GM19238 (cell line): ENCODE measurements at regions not wholly inside any gene's neighbourhood (a gene's known extent, or its start where the extent isn't known, plus 50 kb on each side); places are given as distances from the start of the nearest gene placed in this dataset.
"Not testable (repeated sequence)": the region's sequence is repeated elsewhere in the genome, so short reads cannot be mapped to it uniquely, and the experiment has no call there.

Experiments
- DNase-seq: peaks from one replicate; pipeline ENCODE4 v3.0.0; 2011; ENCODE audit warnings: low spot score; ENCODE audit not compliant: insufficient read length

- no peak for DNase-seq
Observed at GRCh38 chr7:37545619-37546534, 97.2 kb upstream of the ELMO1 start.

GRCh38 chr7:37546677-37547076 lies 98.0 kb upstream of the ELMO1 start:
- DNase-seq: no peak

GRCh38 chr7:37549076-37549931 lies 100.6 kb upstream of the ELMO1 start:
- DNase-seq: no peak

- DNase-seq: no peak
Observed at GRCh38 chr7:37550426-37550825, 101.8 kb upstream of the ELMO1 start.

- DNase-seq: no peak
Observed at GRCh38 chr7:37550872-37551271, 102.2 kb upstream of the ELMO1 start.

GRCh38 chr7:37552030-37552429 lies 103.4 kb upstream of the ELMO1 start:
- no peak for DNase-seq

GRCh38 chr7:37552439-37552838 lies 103.8 kb upstream of the ELMO1 start:
- not testable (repeated sequence) for DNase-seq

- no peak for DNase-seq
Observed at GRCh38 chr7:37555528-37555927, 106.9 kb upstream of the ELMO1 start.

- no peak for DNase-seq
Observed at GRCh38 chr7:37557571-37558209, 109.0 kb upstream of the ELMO1 start.

- DNase-seq: no peak
Observed at GRCh38 chr7:37558320-37559096, 109.8 kb upstream of the ELMO1 start.

- DNase-seq: no peak
Observed at GRCh38 chr7:37570145-37570544, 113.4 kb upstream of the GPR141 start.

- no peak for DNase-seq
Observed at GRCh38 chr7:37571806-37572205, 111.8 kb upstream of the GPR141 start.

- no peak for DNase-seq
Observed at GRCh38 chr7:37577412-37577811, 106.2 kb upstream of the GPR141 start.

GRCh38 chr7:37577901-37578300 lies 105.7 kb upstream of the GPR141 start:
- no peak for DNase-seq

GRCh38 chr7:37578350-37578749 lies 105.2 kb upstream of the GPR141 start:
- no peak for DNase-seq

- DNase-seq: no peak
Observed at GRCh38 chr7:37580376-37580775, 103.2 kb upstream of the GPR141 start.

GRCh38 chr7:37584651-37585463 lies 98.7 kb upstream of the GPR141 start:
- DNase-seq: not testable (repeated sequence)

- DNase-seq: no peak
Observed at GRCh38 chr7:37590824-37591223, 92.7 kb upstream of the GPR141 start.

- DNase-seq: no peak
Observed at GRCh38 chr7:37592366-37592765, 91.2 kb upstream of the GPR141 start.

GRCh38 chr7:37594602-37595001 lies 89.0 kb upstream of the GPR141 start:
- no peak for DNase-seq
